Loucy (cell line): ENCODE measurements at regions not wholly inside any gene's neighbourhood (a gene's known extent, or its start where the extent isn't known, plus 50 kb on each side); places are given as distances from the start of the nearest gene placed in this dataset.

Experiments used
- CTCF ChIP-seq: fragments of 200-600 bp; sonication (generic); conservative IDR thresholded peaks from 2 replicates; pipeline ENCODE4 v1.5.1; 2014; ENCODE audit warnings: mild to moderate bottlenecking, antibody characterized with exemption, low read length
- EZH2phosphoT487 ChIP-seq: fragments of 200-600 bp; IDR thresholded peaks from 2 replicates; pipeline ENCODE4 v1.6.1; 2018; ENCODE audit warnings: antibody characterized with exemption, mild to moderate bottlenecking, moderate library complexity, borderline replicate concordance

GRCh38 chr1:192080684-192081083, 77.6 kb upstream of the RGS18 start:
- TF ChIP-seq CTCF (no peak), EZH2phosphoT487 (no peak)
